UCSD-AML1 (cell line): ENCODE measurements at regions not wholly inside any gene's neighbourhood (a gene's known extent, or its start where the extent isn't known, plus 50 kb on each side); places are given as distances from the start of the nearest gene placed in this dataset.
A peak's percentile ranks its signal among the peaks of the same experiment; 100 is the strongest.
"Not testable (repeated sequence)": the region's sequence is repeated elsewhere in the genome, so short reads cannot be mapped to it uniquely, and the experiment has no call there.

Experiments used
- DNase-seq: peaks from one replicate; lab custom pipeline; 2025; ENCODE audit not compliant: unreplicated experiment; lab: John Stamatoyannopoulos, UW

DNA sequence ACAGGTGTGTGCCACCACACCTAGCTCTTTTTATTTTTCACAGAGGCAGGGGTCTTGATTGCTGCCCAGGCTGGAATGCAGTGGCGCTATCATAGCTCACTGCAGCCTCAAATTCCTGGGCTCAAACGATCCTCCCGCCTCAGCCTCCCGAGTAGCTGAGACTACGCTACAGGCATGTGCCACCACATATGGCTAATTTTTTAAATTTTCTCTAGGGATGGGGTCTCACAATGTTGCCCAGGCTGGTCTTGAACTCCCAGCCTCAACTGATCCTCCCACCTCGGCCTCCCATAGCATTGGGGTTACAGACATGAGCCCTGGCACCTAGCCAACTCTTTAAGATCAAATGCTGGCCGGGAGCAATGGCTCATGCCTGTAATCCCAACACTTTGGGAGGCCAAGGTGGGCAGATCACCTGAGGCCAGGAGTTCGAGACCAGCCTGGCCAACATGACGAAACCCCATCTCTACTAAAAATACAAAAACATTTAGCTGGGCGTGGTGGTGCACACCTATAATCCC is 50.6 kb upstream of the MYL10 start:
- not testable (repeated sequence) for DNase-seq

DNA sequence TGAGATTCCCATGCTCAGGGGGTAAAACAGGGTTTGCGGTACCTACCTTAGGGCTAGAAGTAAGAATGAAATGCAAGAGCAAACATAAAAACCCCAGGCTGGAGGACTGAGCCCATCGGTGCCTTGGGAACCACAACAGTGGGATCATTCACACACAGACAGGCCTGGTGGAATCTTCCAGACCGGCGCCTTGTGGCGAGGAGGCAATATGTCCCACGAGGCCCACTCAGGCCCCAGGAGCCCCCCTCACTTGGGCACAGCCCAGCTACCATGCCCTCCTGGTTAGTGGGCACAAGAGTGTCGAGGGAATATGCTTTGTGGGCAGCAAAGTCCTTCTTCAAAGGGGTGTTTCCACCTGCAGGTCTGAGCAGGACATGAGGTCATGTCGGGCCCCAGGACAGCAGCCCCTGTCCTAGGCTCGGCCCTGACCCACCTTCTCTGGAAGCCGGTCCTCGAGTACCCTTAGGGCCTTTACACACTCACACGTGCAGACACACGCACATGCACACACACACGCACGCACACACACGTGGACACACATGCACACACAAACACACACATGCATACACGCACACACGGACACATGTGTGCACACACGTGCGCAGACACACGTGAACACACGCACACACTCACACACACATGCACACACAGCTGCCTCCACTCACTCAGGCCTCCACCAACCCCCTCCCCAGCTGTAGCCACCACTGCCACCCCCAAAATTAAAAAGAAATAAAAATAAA is 51.5 kb upstream of the MYL10 start:
- no peak for DNase-seq

DNA sequence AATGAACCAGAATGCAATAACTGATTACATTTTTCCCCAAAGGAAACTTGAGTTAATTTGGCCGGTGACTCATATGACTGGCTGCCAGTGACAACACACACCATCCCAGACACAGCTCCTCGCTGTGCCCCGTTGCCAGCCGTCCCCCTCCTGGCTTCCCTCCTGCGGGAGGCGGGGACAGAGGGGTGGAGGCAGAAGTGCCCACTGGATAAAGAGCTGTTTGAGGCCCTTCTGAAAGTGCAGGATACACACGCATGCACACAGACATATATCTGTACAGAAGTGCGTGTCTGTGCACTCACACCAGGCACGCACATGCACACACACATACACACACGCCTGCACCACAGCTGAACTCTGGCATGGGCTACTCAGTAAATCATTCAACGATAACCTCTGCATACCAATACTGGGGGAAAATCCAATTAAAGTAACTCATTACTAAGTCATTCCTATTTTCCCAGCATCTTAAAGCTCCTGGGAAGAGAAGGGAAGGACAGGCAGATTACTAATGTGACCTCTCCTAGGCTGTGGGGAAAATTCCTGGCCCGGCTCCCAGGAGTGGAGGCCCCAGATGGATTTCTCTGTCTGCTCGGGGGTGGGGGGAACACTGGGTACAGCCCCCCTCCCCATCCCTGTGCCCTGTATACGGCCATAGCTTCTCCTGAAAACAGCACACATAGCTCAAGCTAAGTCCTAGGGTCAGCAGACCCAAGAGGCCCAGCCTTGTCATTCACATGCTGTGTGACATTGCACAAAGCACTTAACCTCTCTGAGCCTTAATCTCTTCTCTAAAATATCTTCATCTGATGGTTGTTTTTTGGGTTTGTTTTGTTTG is 52.3 kb upstream of the MYL10 start:
- peak; percentile 8 for DNase-seq

DNA sequence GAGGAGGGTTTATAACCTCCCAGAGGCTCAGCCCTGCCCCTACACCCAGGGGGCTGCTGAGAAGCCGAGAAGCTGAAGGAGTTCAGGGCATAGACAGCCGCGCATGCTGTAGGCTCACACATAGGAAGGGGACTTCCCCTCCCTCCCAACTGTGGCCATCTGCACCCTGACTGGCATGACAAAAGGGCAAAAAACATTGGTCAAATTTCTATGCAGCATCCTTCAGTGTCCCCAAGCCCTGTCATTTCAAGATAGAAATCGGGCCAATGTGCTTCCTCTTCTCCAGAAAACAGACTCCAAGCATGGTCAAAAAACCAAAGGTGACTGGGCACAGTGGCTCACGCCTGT is 55.9 kb upstream of the MYL10 start:
- DNase-seq, result no peak

DNA sequence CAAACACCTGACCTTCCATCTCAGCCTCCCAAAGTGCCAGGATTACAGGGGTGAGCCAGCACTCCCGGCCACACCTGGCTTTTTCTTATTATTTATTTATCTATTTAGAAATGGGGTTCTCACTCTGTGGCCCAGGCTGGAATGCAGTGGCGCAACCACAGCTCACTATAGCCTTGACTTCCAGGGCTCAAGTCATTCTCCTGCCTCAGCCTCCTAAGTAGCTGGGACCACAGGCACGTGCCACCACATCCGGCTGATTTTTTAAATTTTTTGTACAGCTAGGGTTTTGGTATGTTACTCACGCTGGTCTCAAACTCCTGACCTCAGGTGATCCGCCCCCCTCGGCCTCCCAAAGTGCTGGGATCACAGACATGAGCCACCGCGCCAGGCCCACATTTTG is 56.9 kb upstream of the MYL10 start:
- no peak for DNase-seq

DNA sequence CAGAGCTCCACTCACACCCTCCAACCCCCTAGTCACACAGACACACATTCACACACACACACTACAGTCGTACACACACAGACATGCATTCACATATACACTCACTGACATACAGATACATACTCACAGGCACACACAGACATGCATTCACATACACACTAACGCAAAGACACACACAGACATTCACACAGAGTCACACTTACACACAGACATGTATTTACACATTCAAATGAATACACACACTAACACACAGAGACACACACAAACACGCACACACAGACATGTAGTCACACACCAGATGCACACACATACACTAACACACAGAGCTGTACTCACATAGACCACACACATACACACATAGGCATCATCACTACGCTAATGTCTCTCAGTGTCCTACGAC is 58.0 kb upstream of the MYL10 start:
- no peak for DNase-seq

DNA sequence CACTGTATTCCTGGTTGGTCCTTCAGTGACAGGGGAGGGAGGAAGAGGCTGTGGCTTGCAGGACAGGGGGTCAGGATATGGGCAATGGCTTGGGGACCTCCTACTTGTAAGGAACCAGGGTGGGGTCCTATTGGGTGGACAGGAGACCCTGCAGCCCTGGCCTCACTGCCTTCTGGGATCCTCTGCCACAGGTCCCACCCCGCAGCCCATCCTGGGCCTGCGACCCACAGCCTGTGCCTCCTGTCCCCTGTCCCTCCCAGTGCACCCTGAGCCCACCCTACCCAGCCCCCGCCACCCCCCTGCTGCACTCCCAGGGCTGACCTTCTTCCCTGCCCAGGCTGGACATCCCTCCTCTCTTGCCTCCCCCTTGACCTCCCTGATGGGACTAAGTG is 58.7 kb upstream of the MYL10 start:
- no peak for DNase-seq

DNA sequence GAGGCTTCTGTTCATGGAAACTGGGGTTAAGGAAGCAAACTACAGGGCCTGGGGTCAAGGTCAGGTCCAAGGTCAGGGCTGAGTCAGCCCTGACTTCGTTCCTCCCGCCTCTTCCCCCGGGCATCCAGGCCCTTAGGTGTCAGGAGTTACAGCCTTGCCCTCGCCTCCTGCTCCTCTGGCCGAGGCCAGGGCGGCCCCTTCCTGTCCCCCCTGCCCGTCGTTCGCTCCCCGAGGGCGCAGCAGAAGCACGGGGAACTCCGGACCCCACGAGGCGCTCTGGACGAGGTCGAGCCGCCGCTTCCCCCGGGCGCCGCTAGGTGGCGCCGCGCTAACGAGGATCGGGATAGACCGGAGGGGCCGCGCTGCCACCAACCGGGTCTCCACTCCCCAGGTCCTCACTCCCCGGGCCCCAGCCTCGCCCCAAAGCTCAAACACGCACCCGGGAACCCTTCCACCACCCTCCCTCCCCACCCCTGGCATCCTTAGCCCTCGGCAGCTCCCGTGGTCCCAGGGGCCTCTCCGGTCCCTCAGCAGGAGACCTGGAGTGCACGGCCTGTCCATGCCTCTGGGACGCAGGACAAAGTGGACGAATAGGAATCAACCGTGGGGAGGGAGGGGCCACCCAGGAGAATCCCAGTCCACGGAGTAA is 59.2 kb upstream of the MYL10 start:
- peak; percentile 64 for DNase-seq

DNA sequence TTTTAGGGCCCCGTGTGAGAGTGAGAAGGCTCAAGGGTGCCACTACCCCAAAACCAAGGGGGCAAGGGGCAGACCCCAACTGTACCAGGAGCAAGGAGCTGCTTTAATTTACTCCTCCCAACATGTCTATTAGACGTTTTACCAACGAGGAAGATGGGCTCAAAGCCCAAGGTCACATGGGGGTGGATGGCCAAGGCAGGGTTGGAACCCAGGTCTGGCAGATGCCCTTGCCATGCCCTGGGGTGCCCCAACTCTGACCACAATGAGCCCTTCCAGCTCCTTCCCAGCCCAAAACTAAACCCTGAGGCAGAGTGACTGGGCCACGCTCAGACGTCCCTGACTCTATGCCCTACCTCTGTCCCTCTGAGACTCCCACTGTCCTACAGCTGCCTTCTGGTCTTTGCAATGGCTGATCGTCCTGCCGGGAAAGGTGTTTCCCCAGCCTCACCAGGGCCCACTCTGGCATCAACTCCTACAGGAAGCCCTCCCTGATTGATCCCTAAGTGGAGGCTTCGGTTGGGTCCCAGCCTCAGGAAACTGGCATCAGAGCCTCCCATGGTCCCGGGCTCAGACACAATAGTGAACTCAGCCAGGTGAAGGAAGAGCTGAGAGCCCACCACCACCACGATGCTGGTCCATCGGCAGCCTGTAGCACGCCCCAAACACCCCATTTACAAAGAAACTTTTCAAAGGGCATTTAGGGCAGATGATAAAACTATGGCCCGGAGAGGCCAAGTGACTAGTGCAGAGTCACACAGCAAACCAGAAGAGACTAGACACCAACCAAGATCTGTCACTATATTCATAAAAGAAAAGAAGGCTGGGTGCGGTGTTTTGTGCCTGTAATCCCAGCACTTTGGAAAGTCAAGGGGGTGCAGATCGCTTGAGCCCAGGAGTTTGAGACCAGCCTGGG is 60.2 kb upstream of the MYL10 start:
- DNase-seq, result no peak

DNA sequence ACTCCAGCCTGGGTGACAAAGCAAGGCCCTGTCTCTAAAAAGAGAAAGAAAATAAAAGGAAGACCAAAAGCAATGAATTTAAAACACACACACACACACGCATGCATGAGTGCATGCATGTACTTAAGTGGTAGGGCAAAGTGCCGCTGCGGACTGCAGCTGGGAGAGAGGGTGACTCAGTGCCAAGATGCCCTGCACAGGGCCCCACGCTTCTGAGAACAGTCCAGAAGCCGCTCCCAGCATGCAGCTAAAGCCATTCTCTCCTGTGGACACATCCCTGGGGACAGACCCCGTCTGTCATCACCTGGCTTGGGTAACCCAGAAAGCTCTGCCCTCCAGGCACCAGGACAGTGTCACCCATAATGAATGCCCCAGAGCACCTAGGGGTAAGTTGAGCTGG is 61.0 kb upstream of the MYL10 start:
- no peak for DNase-seq

DNA sequence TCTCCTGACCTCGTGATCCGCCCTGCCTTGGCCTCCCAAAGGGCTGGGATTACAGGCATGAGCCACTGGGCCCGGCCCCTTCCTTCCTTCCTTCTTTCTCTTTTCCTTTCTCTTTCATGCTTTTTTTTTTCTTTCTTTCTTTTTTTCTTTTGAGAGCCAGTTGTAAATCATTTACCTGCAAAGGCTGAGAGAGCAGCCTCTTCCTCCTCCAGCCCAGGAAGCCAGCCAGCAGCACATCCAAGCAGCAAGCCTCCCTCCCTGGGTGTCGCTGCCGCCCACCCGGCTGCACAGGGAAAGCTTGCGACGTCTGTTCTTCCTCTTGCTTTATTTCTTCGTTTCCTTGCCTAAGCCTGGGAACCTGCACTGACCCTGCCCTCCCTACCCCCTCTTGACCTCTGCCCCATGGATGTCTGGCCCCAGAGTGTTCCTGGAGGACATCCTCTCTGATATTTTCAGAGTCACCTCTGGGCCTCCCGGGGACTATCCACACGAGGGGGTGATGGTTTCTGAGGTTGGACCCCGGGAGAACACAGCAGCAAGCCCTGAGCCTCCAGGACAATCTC is 62.8 kb upstream of the MYL10 start:
- peak; percentile 13 for DNase-seq

DNA sequence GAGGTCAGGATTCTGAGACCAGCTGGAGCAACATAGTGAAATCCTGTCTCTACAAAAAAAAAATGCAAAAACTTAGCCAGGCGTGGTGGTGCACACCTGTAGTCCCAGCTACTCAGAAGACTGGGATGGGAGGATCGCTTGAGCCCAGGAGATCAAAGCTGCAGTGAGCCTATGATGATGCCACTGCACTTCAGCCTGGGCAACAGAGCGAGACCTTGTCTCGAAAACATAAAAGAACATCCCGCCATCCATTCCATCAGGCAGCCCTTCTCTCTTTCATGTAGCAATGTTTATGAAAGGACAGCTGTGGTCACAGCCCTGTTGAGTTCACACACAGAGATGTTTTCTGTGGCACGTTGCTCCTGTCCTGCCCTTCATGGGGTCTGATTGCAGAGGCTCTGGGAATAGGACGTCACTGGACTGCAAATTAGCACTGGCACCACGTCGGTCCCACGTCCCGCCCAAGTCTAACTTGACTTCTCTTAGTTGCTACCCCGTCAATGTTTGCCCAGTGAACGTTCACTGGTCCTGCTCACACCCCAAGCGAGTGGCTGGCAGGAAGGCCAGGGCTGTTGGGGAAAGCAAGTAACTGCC is 64.5 kb upstream of the MYL10 start:
- DNase-seq, result no peak

DNA sequence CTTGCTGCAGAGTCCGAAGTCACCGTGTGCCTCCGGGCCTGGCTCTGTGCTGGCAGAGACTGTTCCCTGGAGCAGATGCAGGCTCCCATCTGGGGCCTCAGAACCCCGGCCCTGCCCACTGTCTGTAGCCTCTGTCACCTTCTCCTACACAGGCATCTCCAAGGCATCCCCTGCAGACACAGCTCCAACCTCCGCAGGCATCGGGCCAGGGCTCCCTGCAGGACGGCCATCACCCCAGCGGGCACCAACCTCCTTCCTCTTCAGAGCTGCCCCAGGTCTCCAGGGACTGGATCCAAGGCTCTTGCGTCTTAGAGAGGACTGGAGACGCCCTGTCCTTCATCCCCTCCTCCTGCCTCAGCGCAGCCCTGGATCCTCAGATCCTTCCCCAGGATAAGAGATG is 69.9 kb upstream of the MYL10 start:
- no peak for DNase-seq

DNA sequence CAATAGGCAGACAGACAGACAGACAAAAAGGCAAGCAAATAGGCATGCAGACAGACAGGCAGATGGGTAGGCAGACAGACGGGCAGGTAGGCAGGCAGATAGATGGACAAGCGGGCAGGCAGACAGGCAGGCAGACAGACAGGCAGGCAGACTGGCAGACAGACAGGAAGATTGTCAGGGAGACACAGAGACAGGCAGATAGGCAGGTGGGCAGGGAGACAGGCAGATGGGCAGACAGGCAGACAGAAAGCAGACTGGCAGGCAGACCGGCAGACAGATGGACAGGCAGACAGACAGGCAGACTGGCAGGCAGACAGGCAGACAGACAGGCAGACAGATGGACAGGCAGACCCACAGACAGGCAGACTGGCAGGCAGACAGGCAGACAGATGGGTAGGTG is 70.3 kb upstream of the MYL10 start:
- no peak for DNase-seq

DNA sequence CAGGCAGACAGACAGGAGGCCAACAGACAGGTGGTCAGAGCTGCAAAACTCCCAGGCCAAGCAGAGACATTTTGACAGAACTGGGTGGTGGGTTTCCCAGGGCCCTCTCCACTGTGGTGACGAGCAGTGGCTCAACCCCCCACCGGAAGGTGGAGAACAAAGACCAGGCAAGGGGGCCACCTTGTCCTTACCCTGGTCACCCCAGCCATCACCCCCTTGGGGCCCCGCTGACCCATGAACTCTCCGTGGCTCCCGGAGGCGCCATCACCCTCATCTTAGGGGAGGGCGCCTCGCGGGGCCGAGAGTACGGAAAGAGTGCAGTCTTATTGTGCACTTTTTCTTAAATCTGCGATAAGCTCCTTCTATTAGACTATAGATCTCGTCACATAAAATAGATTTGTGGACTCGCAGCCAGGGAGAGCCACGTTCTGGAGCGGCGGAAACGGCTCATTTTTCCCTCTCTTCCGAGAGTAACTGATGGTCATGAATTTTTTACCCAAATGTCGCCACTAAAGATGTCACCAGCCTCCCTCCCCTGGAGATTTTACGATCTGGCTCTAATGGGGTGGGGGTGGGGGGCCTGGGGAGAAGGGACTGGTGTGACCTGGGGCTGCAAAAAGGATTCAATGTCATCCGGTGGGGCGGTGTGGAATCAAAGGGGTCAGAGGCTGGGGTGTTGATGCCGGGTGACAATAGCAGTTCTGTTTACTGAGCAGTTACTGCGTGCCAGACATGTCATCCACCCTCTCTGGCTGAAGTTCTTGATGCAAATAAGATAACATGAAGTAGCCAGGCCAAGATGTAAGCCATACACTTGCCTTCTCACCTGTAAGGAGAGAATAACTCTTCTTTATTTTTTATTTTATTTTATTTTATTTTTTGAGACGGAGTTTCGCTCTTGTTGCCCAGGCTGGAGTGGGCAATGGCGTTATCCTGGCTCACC is 71.1 kb upstream of the MYL10 start:
- DNase-seq, result no peak

DNA sequence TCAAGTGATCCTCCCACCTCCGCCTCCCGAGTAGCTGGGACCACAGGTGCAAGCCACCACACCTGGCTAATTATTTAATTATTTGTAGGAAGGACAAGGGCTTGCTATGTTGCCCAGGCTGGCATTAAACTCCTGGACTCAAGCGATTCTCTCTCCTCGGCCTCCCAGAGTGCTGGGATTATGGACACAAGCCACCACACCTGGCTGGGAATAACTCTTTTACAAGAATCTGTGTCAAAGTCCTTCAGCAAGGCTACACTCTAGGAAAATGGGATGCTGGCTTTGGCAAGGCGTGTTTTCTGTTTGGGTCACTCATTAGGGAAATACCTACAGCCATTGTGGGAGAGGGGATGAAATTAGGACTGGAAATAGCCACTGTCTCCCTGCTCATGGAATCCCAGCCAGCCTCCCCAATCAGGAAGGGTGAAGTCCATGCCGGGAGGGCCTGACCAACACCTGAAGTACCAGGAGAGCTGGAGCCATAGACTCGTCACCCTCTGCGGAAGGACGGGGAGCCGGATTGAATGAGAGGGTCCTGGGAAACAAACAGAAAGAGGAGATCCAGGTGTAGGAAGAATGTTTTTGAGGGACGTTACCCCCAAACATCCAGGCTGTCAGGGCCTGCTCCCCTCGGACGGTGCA is 72.2 kb upstream of the MYL10 start:
- no peak for DNase-seq

DNA sequence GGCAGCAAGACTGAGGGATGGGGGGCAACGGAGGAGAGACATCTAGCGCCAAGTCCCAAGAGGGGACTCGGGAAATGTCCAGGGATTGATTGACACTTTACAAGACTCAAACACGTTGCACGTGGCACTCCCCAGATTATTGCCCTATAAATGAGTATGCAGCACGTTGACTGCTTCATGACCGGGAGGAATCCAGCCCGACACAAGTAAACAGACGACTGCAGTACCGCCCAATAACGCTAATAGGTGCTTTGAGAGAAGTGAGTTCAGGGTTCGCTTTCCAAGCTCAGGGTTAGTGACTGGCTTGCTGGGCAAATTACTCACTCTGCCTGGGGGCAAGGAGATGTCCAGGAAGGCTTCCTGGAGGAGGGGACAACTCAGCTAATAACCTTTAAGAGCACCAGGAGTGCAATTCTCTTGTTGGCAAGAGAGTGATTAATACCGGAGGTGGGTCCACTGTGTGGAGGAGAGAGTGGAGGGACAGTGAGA is 73.3 kb upstream of the MYL10 start:
- no peak for DNase-seq

DNA sequence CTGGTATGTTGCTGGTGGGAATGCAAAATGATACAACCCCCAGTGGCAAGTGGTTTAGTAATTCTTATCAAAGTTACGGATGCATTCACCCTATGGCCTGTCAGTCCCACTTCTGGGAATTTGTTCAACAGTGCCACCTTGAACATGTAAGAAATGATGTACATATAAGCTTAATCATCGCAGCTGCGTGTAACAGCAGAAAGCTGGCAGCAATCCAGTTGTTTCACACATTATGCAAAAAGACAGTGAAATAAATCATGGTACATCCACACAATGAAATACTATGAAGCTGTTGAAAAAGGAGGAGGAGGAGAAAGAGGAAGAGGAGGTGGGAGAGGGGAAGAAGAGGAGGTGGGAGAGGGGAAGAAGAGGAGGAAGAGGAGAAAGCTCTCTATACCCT is 76.2 kb upstream of the MYL10 start:
- DNase-seq, result no peak
